Activated naive CD4-positive, alpha-beta T cell treated with anti-CD3 and anti-CD28 coated beads, Interleukin-2, amount 50 U/mL, for 24 hours (primary cell): ENCODE measurements at regions not wholly inside any gene's neighbourhood (a gene's known extent, or its start where the extent isn't known, plus 50 kb on each side); places are given as distances from the start of the nearest gene placed in this dataset.
"Not testable (repeated sequence)": the region's sequence is repeated elsewhere in the genome, so short reads cannot be mapped to it uniquely, and the experiment has no call there.

ENCODE experiments used
- H3K27ac Mint-ChIP-seq: one replicate; pipeline ENCODE4 v1.8.0; 2021; ENCODE audit warnings: mild to moderate bottlenecking, mixed read lengths
- H3K27me3 Mint-ChIP-seq: one replicate; pipeline ENCODE4 v1.8.0; 2021; ENCODE audit warnings: mixed read lengths
- H3K36me3 Mint-ChIP-seq: one replicate; pipeline ENCODE4 v1.8.0; 2021; ENCODE audit warnings: mixed read lengths
- H3K4me1 Mint-ChIP-seq: one replicate; pipeline ENCODE4 v1.8.0; 2021; ENCODE audit warnings: mixed read lengths
- H3K4me3 Mint-ChIP-seq: one replicate; pipeline ENCODE4 v1.8.0; 2021; ENCODE audit warnings: mild to moderate bottlenecking, mixed read lengths
- H3K9me3 Mint-ChIP-seq: one replicate; pipeline ENCODE4 v1.8.0; 2021; ENCODE audit warnings: mixed read lengths

- Mint-ChIP-seq H3K27ac (no peak overlapping the region), H3K4me1 (peaks cover 25% of the 10 kb centered on the region), H3K36me3 (no peaks in the 10 kb centered on the region), H3K4me3 (no peak overlapping the region), H3K27me3 (no peaks in the 10 kb centered on the region), H3K9me3 (no peaks in the 10 kb centered on the region)
Measured at GRCh38 chr1:234897390-234897749, 231.3 kb downstream of the TOMM20 start.

- no peaks in the 10 kb centered on the region for H3K9me3 Mint-ChIP-seq
- H3K4me3 Mint-ChIP-seq: no peak overlapping the region
- H3K27ac Mint-ChIP-seq: no peak overlapping the region
- H3K4me1 Mint-ChIP-seq: peaks cover 25% of the 10 kb centered on the region
- H3K36me3 Mint-ChIP-seq: no peaks in the 10 kb centered on the region
- H3K27me3 Mint-ChIP-seq: no peaks in the 10 kb centered on the region
Measured at GRCh38 chr1:234896477-234897389, 231.9 kb downstream of the TOMM20 start.

GRCh38 chr1:234893725-234894630, 234.7 kb downstream of the TOMM20 start:
- H3K4me1 Mint-ChIP-seq: peaks cover 25% of the 10 kb centered on the region
- H3K27me3 Mint-ChIP-seq: no peaks in the 10 kb centered on the region
- H3K36me3 Mint-ChIP-seq: no peaks in the 10 kb centered on the region
- H3K9me3 Mint-ChIP-seq: no peaks in the 10 kb centered on the region
- no peak overlapping the region for H3K27ac Mint-ChIP-seq
- H3K4me3 Mint-ChIP-seq: no peak overlapping the region

- Mint-ChIP-seq H3K4me3 (no peak overlapping the region), H3K36me3 (no peaks in the 10 kb centered on the region), H3K4me1 (peaks cover 25% of the 10 kb centered on the region), H3K27me3 (no peaks in the 10 kb centered on the region), H3K9me3 (no peaks in the 10 kb centered on the region), H3K27ac (no peak overlapping the region)
Measured at GRCh38 chr1:234893359-234893724, 235.3 kb downstream of the TOMM20 start.

GRCh38 chr1:234892642-234893041, 236.0 kb downstream of the TOMM20 start:
- Mint-ChIP-seq H3K36me3 (no peaks in the 10 kb centered on the region), H3K27ac (no peak overlapping the region), H3K27me3 (no peaks in the 10 kb centered on the region), H3K4me1 (peaks cover 25% of the 10 kb centered on the region), H3K4me3 (no peak overlapping the region), H3K9me3 (no peaks in the 10 kb centered on the region)

GRCh38 chr1:234891427-234891826, 237.2 kb downstream of the TOMM20 start:
- H3K36me3 Mint-ChIP-seq: no peaks in the 10 kb centered on the region

GRCh38 chr1:234889643-234890042, 239.0 kb downstream of the TOMM20 start:
- Mint-ChIP-seq H3K27me3 (no peaks in the 10 kb centered on the region), H3K9me3 (no peaks in the 10 kb centered on the region), H3K4me3 (no peak overlapping the region), H3K36me3 (no peaks in the 10 kb centered on the region), H3K4me1 (peaks cover 24% of the 10 kb centered on the region), H3K27ac (no peak overlapping the region)

More at GRCh38 chr1:234891427-234891826, 237.2 kb downstream of the TOMM20 start:
- H3K27ac Mint-ChIP-seq: peak overlapping the region; percentile 53
- H3K4me1 Mint-ChIP-seq: peaks cover 30% of the 10 kb centered on the region
- H3K27me3 Mint-ChIP-seq: no peaks in the 10 kb centered on the region
- H3K9me3 Mint-ChIP-seq: no peaks in the 10 kb centered on the region
- H3K4me3 Mint-ChIP-seq: no peak overlapping the region

GRCh38 chr1:234888247-234888646, 240.4 kb downstream of the TOMM20 start:
- not testable (repeated sequence) for H3K9me3 Mint-ChIP-seq, H3K36me3 Mint-ChIP-seq, H3K4me3 Mint-ChIP-seq, H3K27me3 Mint-ChIP-seq, H3K27ac Mint-ChIP-seq
- peaks cover 13% of the 10 kb centered on the region for H3K4me1 Mint-ChIP-seq

DNA sequence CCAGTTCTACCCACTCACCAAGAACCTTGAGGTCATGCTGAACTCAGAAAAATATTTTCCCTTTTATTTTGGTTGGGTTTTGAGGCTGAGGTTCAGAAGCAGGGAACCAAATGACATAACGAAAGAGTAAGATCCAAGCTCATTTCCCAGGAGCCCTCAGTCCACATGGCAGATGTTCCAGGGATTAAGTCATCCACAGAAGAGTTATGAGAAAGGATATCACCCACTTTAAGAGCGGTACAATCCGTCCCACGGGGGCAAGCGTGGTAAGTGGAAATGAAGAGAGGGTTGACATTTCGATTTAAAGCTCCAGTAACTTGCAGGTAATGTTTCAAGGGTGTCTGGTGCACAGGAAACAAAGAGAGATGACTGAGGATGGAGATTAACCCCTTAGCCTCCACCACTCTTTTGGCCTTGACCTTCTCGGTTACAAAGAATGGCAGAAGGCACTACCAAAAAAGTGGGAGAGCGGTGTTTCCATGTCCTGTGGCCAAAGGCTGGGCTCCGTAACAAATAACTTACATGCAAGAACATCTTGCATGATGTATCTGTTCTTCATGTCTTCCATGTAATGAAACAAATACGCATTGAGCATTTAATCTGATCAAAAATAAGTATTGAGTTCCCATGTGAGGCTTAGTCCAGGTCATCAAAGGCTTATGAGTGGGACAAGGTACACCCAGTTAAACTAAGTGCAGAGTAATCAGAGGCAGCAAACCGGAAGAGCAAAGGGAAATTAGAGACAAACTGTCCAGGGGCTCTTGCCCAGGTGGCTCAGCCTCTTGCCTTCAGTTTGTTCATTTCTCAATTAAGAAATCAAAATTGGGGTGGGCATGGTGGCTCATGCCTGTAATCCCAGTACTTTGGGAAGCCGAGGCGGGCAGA, 241.4 kb downstream of the TOMM20 start:
- Mint-ChIP-seq H3K4me1 (peaks cover 17% of the 10 kb centered on the region), H3K9me3 (no peaks in the 10 kb centered on the region), H3K27ac (peak overlapping the region; percentile 25), H3K4me3 (no peak overlapping the region), H3K36me3 (no peaks in the 10 kb centered on the region), H3K27me3 (no peaks in the 10 kb centered on the region)

DNA sequence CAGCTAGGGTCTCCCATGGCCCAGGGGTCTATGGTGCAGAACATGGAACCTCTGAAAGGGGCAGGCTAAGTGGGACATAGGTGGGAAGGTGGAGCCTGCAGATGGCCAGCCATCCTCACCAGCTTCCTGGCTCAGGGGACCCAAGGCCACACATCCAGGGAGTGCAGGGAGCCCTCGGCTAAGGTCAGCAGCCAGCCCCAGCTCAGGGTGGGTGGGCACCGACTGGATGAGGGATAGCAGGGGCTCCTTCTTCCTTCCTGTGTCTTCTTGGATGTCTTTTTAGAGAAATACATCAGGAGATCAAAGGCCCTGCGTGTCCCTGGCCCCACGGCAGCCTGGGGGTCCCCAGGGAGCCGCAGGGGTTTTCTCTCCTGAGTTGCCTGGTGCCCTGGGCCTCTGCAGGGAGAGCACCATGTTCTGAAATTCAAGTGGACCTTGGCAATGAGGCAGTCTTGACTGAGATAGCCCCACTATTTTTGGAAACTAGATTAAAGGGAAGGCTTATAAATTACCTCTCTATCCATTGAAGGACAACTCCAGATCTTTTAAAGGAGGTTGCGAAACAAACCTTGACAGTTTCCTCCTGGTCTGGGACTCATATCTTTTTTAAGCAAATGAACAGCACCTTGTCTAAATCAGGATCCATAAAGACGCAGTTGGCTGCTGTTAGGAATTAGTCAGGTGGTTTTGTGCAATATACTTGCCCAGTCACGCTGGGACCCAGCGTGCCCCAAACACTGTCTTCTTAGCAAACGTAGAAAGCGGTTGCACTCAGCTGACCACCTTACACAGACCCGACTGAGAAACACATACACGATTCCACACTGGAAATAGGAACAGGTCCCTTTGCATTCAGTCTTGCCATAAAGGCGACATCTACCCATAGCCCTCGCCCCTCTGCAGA, 242.3 kb downstream of the TOMM20 start:
- no peak overlapping the region for H3K4me3 Mint-ChIP-seq
- no peaks in the 10 kb centered on the region for H3K27me3 Mint-ChIP-seq
- H3K4me1 Mint-ChIP-seq: peaks cover 23% of the 10 kb centered on the region
- no peaks in the 10 kb centered on the region for H3K36me3 Mint-ChIP-seq
- no peaks in the 10 kb centered on the region for H3K9me3 Mint-ChIP-seq
- H3K27ac Mint-ChIP-seq: no peak overlapping the region

DNA sequence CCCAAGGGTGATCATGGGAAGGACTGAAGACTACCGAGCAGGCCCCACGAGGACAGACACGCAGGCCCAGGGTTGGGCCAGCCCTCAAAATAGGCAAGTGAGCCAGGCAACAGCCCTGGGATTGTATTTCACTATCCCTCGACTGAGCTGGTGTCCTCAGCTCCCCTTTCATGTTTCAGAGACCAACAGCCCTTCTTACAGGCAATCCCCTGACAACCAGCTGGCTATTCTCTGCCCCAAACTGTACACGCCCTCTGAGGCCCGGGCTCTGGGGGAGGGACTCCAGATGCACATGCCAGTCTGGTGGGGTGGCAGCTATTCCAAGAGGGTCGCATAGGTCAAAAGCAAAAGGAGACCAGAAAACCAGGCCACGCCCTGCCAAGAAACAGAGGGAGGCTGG, 243.0 kb downstream of the TOMM20 start:
- Mint-ChIP-seq H3K27ac (peak overlapping the region; percentile 41), H3K4me3 (no peak overlapping the region), H3K27me3 (no peaks in the 10 kb centered on the region), H3K36me3 (no peaks in the 10 kb centered on the region), H3K4me1 (peaks cover 25% of the 10 kb centered on the region), H3K9me3 (no peaks in the 10 kb centered on the region)

DNA sequence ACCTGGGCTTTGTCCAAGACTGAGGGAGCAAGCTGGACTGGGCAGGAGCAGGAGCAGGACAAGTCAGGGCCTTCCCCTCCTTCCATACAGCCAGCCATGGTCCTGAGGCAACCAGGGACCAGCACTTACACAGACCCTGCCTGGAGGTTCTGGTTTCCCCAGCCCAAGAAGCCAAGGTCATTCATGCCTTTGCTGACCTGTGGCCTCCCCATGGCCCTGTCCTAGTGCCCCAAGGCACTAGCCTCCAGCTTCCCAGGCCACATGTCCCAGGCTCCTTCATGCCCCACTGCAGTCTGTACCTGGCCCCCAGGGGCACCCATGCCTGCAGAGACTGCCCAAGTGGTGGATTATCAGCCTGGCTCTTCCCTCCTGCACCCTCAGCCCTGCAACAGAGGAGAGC, 243.9 kb downstream of the TOMM20 start:
- no peaks in the 10 kb centered on the region for H3K36me3 Mint-ChIP-seq
- no peak overlapping the region for H3K27ac Mint-ChIP-seq
- H3K9me3 Mint-ChIP-seq: no peaks in the 10 kb centered on the region
- peaks cover 31% of the 10 kb centered on the region for H3K4me1 Mint-ChIP-seq
- no peak overlapping the region for H3K4me3 Mint-ChIP-seq
- no peaks in the 10 kb centered on the region for H3K27me3 Mint-ChIP-seq

DNA sequence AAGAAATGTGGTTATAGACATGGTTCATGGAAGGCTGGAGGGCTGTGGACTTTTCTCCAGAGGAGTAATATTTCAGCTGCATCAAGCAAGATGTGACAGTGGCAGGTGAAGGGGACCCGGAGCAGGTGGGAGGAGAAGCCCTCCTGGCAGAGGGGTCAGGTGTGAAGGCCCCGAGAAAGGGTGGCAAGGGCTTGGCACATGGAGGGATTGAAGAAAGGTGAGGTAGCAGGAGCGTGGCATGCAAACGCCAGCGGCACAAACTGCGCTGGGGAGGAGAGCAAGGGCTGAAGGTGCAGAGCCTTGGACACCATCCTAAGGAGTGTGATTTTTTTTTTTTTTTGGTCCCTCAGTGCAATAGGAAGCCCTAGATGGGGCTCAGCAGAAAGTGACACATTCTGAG, 244.6 kb downstream of the TOMM20 start:
- Mint-ChIP-seq H3K27me3 (no peaks in the 10 kb centered on the region), H3K9me3 (no peaks in the 10 kb centered on the region), H3K4me1 (peaks cover 38% of the 10 kb centered on the region), H3K36me3 (no peaks in the 10 kb centered on the region), H3K4me3 (no peak overlapping the region), H3K27ac (no peak overlapping the region)

- Mint-ChIP-seq H3K9me3 (no peaks in the 10 kb centered on the region), H3K27ac (peak overlapping the region; percentile 8), H3K4me1 (peaks cover 39% of the 10 kb centered on the region), H3K27me3 (no peaks in the 10 kb centered on the region), H3K36me3 (no peaks in the 10 kb centered on the region), H3K4me3 (no peak overlapping the region)
Measured at GRCh38 chr1:234882898-234883297, 245.7 kb downstream of the TOMM20 start.
